HepG2 (cell line): ENCODE measurements at regions not wholly inside any gene's neighbourhood (a gene's known extent, or its start where the extent isn't known, plus 50 kb on each side); places are given as distances from the start of the nearest gene placed in this dataset.

Experiments
- CBFB ChIP-seq: sonication (generic); formaldehyde crosslinking; IDR thresholded peaks from 2 replicates; pipeline ENCODE4 v1.4.0; 2020; ENCODE audit warnings: missing genetic modification reagents
- CC2D1A ChIP-seq: sonication (generic); formaldehyde crosslinking; IDR thresholded peaks from 2 replicates; pipeline ENCODE4 v1.8.1; 2023; ENCODE audit warnings: mild to moderate bottlenecking, missing genetic modification reagents
- CEBPG ChIP-seq: IDR thresholded peaks from 2 replicates; pipeline ENCODE4 v1.6.1; 2016
- ERF ChIP-seq: IDR thresholded peaks from 2 replicates; pipeline ENCODE4 v1.6.1; 2018; ENCODE audit warnings: missing biosample characterization, missing genetic modification reagents
- JUNB ChIP-seq: sonication (generic); formaldehyde crosslinking; IDR thresholded peaks from 2 replicates; pipeline ENCODE4 v1.8.0; 2022; ENCODE audit warnings: missing genetic modification reagents, mild to moderate bottlenecking, borderline replicate concordance
- PRPF4 ChIP-seq: fragments of 200-400 bp; formaldehyde crosslinking; IDR thresholded peaks from 2 replicates; pipeline ENCODE4 v1.6.1; 2016; ENCODE audit warnings: low read length, low read depth; ENCODE audit not compliant: poor library complexity, severe bottlenecking
- RAD51 ChIP-seq: fragments of 450-650 bp; IDR thresholded peaks from 2 replicates; pipeline ENCODE4 v1.6.1; 2016; ENCODE audit warnings: borderline replicate concordance
- SMAD1 ChIP-seq: sonication (generic); formaldehyde crosslinking; IDR thresholded peaks from 2 replicates; pipeline ENCODE4 v1.4.0; 2020; ENCODE audit warnings: missing genetic modification reagents, low read depth, mild to moderate bottlenecking, borderline replicate concordance
- SOX5 ChIP-seq: IDR thresholded peaks from 2 replicates; pipeline ENCODE4 v1.6.1; 2016; ENCODE audit warnings: borderline replicate concordance
- STAG1 ChIP-seq: sonication (generic); formaldehyde crosslinking; IDR thresholded peaks from 2 replicates; pipeline ENCODE4 v1.4.0; 2020; ENCODE audit warnings: missing genetic modification reagents
- ZNF180 ChIP-seq: sonication (generic); formaldehyde crosslinking; IDR thresholded peaks from 2 replicates; pipeline ENCODE4 v1.4.0; 2020; ENCODE audit warnings: low read depth, missing genetic modification reagents, borderline replicate concordance
- ZNF431 ChIP-seq: sonication (generic); formaldehyde crosslinking; IDR thresholded peaks from 2 replicates; pipeline ENCODE4 v1.9.0; 2022; ENCODE audit warnings: missing genetic modification reagents, low read depth, mild to moderate bottlenecking, borderline replicate concordance
- TF ChIP-seq, protein P1 (sequence below): sonication (generic); formaldehyde crosslinking; IDR thresholded peaks from 2 replicates; pipeline ENCODE4 v1.4.0; 2020; ENCODE audit warnings: missing genetic modification reagents

DNA sequence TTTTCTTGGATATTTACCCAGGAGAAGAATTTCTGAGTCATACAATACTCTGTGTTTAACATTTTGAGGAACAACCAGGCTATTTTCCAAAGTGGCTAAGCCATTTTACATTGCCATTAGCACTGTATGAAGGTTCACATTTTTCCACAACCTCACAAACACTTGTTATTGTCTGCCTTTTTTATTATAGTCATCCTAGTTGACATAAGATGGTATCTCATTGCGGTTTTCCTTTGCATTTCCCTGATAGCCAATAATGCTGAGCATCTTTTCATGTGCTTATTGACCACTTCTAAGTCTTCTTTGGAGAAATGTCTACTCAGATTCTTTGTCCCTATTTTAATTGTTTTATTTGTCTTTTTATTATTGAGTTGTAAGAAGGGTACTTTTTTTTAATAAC, 107.4 kb upstream of the CES5A start:
- TF ChIP-seq SOX5, result no peak
- TF ChIP-seq, protein P1, sequence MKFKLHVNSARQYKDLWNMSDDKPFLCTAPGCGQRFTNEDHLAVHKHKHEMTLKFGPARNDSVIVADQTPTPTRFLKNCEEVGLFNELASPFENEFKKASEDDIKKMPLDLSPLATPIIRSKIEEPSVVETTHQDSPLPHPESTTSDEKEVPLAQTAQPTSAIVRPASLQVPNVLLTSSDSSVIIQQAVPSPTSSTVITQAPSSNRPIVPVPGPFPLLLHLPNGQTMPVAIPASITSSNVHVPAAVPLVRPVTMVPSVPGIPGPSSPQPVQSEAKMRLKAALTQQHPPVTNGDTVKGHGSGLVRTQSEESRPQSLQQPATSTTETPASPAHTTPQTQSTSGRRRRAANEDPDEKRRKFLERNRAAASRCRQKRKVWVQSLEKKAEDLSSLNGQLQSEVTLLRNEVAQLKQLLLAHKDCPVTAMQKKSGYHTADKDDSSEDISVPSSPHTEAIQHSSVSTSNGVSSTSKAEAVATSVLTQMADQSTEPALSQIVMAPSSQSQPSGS (CRISPR knock-in tag), result no peak
- no peak for TF ChIP-seq RAD51
- TF ChIP-seq STAG1 (CRISPR knock-in tag), result no peak
- TF ChIP-seq PRPF4, result no peak
- no peak for TF ChIP-seq SMAD1
- no peak for TF ChIP-seq ERF (CRISPR knock-in tag)
- TF ChIP-seq CC2D1A, result no peak
- no peak for TF ChIP-seq CEBPG (CRISPR knock-in tag)
- TF ChIP-seq JUNB (CRISPR knock-in tag), result no peak
- no peak for TF ChIP-seq ZNF180 (CRISPR knock-in tag)
- TF ChIP-seq CBFB (CRISPR knock-in tag), result no peak
- TF ChIP-seq ZNF431 (CRISPR knock-in tag), result no peak
